ENCODE measurements at regions not wholly inside any gene's neighbourhood (a gene's known extent, or its start where the extent isn't known, plus 50 kb on each side); places are given as distances from the start of the nearest gene placed in this dataset.
"Not testable (repeated sequence)": the region's sequence is repeated elsewhere in the genome, so short reads cannot be mapped to it uniquely, and the experiment has no call there.

DNA sequence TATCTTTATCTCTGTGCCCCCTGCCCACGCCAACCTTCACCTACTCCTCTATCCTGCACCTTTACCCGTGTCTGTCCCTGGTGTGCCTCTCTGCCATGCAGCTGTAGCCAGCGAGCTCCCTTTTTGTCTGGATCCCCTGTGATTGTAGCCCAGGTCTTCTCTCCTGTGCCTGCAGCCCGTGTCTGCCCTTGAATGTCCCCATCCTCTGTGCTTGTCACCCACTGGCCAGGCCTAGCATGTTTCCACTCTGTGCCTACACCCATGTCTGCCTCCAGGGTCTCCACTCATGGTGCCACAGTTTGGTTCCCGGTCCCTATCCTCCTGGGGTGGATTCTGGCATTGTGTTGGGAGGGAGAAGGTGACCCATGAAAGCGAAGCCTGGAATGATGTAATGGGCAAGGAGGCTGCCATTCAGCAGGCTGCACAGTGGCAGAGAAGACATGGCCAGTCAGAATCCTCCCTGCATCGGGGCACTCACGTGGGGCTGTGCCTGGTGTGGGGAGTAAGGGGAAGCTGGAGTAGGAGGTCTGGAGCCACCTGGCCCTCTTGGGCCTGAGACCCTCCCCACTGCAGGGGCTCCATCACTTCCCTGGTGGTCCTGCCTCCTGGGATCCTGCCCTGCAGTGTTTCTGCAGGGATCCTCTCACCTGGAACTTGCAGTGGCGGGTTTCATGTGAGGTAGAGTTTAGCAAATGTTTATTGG, 101.0 kb downstream of the GOSR1 start:
- DNase-seq: not testable (repeated sequence)

Measured in GOT3 (cell line).